ENCODE measurements at regions not wholly inside any gene's neighbourhood (a gene's known extent, or its start where the extent isn't known, plus 50 kb on each side); places are given as distances from the start of the nearest gene placed in this dataset.

DNA sequence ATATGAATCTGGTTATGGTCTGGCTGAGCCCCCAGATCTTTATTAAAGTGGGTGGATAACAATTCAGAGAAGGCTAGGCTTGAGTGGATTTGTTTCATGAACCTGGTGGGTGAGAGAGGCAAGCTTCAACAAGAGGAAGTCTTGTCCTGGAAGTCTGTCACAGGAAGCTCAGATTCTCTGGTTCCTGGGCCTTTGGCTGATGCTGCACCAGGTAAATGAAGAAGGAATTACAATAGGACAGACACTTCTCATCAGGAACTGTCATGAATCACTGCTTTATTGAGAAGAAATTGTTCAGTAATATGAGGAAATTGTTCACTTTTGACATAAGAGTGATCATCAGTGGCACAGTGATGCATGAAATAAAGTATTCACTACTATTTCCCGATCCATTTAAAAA is 167.6 kb upstream of the ELL2 start:
- no peak for DNase-seq (ENCODE audit: low spot score)
- Mint-ChIP-seq H3K4me3 (no peak overlapping the region), H3K27me3 (ENCODE audit: low read depth) (no peaks in the 10 kb centered on the region), H3K4me1 (peaks cover 19% of the 10 kb centered on the region), H3K36me3 (no peaks in the 10 kb centered on the region), H3K9me3 (no peaks in the 10 kb centered on the region), H3K27ac (no peak overlapping the region)
- TF ChIP-seq PRRX2 (CRISPR knock-in tag; IDR thresholded peaks at IDR 0.05), result no peak
- no peak for TF ChIP-seq TCF7 (CRISPR knock-in tag; IDR thresholded peaks at IDR 0.05; ENCODE audit: low read depth)
- TF ChIP-seq ERG (CRISPR knock-in tag; IDR thresholded peaks at IDR 0.05), result no peak
- no peak for TF ChIP-seq ZNF138 (CRISPR knock-in tag; conservative IDR thresholded peaks at IDR 0.05)
- no peak for TF ChIP-seq CBFB (CRISPR knock-in tag; IDR thresholded peaks at IDR 0.05; ENCODE audit: low read depth)
- TF ChIP-seq, protein P1, sequence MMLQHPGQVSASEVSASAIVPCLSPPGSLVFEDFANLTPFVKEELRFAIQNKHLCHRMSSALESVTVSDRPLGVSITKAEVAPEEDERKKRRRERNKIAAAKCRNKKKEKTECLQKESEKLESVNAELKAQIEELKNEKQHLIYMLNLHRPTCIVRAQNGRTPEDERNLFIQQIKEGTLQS (CRISPR knock-in tag; conservative IDR thresholded peaks at IDR 0.05), result no peak
- no peak for TF ChIP-seq CREM (CRISPR knock-in tag; IDR thresholded peaks at IDR 0.05)
- no peak for ATAC-seq
- ChIA-PET CTCF (no interaction called here), POLR2A (no interaction called here)

- no peaks in the 10 kb centered on the region for H3K27me3 Mint-ChIP-seq (ENCODE audit: low read depth)
- ATAC-seq (no peak), DNase-seq (ENCODE audit: low spot score) (no peak)
- ChIA-PET CTCF (no interaction called here), POLR2A (interaction anchor here (0.5 kb wide), 1 partner anchor 78 kb away, joined by 3 read pairs; no protein-coding TSS in a partner anchor)
- H3K4me1 Mint-ChIP-seq, result peaks cover 19% of the 10 kb centered on the region
- H3K9me3 Mint-ChIP-seq, result no peaks in the 10 kb centered on the region
- no peaks in the 10 kb centered on the region for H3K36me3 Mint-ChIP-seq
- TF ChIP-seq, protein P2, sequence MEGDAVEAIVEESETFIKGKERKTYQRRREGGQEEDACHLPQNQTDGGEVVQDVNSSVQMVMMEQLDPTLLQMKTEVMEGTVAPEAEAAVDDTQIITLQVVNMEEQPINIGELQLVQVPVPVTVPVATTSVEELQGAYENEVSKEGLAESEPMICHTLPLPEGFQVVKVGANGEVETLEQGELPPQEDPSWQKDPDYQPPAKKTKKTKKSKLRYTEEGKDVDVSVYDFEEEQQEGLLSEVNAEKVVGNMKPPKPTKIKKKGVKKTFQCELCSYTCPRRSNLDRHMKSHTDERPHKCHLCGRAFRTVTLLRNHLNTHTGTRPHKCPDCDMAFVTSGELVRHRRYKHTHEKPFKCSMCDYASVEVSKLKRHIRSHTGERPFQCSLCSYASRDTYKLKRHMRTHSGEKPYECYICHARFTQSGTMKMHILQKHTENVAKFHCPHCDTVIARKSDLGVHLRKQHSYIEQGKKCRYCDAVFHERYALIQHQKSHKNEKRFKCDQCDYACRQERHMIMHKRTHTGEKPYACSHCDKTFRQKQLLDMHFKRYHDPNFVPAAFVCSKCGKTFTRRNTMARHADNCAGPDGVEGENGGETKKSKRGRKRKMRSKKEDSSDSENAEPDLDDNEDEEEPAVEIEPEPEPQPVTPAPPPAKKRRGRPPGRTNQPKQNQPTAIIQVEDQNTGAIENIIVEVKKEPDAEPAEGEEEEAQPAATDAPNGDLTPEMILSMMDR (IDR thresholded peaks at IDR 0.05), result no peak
- no peak for TF ChIP-seq TEAD4 (CRISPR knock-in tag; IDR thresholded peaks at IDR 0.05)
- TF ChIP-seq IRF1 (CRISPR knock-in tag; IDR thresholded peaks at IDR 0.05), result no peak
- TF ChIP-seq, protein P3, sequence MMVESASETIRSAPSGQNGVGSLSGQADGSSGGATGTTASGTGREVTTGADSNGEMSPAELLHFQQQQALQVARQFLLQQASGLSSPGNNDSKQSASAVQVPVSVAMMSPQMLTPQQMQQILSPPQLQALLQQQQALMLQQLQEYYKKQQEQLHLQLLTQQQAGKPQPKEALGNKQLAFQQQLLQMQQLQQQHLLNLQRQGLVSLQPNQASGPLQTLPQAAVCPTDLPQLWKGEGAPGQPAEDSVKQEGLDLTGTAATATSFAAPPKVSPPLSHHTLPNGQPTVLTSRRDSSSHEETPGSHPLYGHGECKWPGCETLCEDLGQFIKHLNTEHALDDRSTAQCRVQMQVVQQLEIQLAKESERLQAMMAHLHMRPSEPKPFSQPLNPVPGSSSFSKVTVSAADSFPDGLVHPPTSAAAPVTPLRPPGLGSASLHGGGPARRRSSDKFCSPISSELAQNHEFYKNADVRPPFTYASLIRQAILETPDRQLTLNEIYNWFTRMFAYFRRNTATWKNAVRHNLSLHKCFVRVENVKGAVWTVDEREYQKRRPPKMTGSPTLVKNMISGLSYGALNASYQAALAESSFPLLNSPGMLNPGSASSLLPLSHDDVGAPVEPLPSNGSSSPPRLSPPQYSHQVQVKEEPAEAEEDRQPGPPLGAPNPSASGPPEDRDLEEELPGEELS (CRISPR knock-in tag; IDR thresholded peaks at IDR 0.05), result no peak
- no peak for TF ChIP-seq TCF7 (CRISPR knock-in tag; IDR thresholded peaks at IDR 0.05; ENCODE audit: low read depth)
- no peak for TF ChIP-seq ZNF671 (CRISPR knock-in tag; IDR thresholded peaks at IDR 0.05)
- TF ChIP-seq, protein P4, sequence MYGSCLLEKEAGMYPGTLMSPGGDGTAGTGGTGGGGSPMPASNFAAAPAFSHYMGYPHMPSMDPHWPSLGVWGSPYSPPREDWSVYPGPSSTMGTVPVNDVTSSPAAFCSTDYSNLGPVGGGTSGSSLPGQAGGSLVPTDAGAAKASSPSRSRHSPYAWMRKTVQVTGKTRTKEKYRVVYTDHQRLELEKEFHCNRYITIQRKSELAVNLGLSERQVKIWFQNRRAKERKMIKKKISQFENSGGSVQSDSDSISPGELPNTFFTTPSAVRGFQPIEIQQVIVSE (CRISPR knock-in tag; IDR thresholded peaks at IDR 0.05; ENCODE audit: borderline replicate concordance), result no peak
- TF ChIP-seq, protein P5, sequence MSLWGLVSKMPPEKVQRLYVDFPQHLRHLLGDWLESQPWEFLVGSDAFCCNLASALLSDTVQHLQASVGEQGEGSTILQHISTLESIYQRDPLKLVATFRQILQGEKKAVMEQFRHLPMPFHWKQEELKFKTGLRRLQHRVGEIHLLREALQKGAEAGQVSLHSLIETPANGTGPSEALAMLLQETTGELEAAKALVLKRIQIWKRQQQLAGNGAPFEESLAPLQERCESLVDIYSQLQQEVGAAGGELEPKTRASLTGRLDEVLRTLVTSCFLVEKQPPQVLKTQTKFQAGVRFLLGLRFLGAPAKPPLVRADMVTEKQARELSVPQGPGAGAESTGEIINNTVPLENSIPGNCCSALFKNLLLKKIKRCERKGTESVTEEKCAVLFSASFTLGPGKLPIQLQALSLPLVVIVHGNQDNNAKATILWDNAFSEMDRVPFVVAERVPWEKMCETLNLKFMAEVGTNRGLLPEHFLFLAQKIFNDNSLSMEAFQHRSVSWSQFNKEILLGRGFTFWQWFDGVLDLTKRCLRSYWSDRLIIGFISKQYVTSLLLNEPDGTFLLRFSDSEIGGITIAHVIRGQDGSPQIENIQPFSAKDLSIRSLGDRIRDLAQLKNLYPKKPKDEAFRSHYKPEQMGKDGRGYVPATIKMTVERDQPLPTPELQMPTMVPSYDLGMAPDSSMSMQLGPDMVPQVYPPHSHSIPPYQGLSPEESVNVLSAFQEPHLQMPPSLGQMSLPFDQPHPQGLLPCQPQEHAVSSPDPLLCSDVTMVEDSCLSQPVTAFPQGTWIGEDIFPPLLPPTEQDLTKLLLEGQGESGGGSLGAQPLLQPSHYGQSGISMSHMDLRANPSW (CRISPR knock-in tag; conservative IDR thresholded peaks at IDR 0.05; ENCODE audit: low read depth), result no peak
- TF ChIP-seq, protein P6, sequence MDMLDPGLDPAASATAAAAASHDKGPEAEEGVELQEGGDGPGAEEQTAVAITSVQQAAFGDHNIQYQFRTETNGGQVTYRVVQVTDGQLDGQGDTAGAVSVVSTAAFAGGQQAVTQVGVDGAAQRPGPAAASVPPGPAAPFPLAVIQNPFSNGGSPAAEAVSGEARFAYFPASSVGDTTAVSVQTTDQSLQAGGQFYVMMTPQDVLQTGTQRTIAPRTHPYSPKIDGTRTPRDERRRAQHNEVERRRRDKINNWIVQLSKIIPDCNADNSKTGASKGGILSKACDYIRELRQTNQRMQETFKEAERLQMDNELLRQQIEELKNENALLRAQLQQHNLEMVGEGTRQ (CRISPR knock-in tag; IDR thresholded peaks at IDR 0.05), result no peak
- TF ChIP-seq, protein P7, sequence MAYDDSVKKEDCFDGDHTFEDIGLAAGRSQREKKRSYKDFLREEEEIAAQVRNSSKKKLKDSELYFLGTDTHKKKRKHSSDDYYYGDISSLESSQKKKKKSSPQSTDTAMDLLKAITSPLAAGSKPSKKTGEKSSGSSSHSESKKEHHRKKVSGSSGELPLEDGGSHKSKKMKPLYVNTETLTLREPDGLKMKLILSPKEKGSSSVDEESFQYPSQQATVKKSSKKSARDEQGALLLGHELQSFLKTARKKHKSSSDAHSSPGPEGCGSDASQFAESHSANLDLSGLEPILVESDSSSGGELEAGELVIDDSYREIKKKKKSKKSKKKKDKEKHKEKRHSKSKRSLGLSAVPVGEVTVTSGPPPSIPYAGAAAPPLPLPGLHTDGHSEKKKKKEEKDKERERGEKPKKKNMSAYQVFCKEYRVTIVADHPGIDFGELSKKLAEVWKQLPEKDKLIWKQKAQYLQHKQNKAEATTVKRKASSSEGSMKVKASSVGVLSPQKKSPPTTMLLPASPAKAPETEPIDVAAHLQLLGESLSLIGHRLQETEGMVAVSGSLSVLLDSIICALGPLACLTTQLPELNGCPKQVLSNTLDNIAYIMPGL (CRISPR knock-in tag; IDR thresholded peaks at IDR 0.05), result no peak
- TF ChIP-seq PREB (CRISPR knock-in tag; IDR thresholded peaks at IDR 0.05; ENCODE audit: borderline replicate concordance), result no peak
- TF ChIP-seq ZNF138 (CRISPR knock-in tag; conservative IDR thresholded peaks at IDR 0.05), result no peak
- no peak for TF ChIP-seq PRRX2 (CRISPR knock-in tag; IDR thresholded peaks at IDR 0.05)
- no peak for TF ChIP-seq MLX (CRISPR knock-in tag; IDR thresholded peaks at IDR 0.05)
- TF ChIP-seq SP1 (CRISPR knock-in tag; conservative IDR thresholded peaks at IDR 0.05), result no peak
- no peak overlapping the region for H3K27ac Mint-ChIP-seq
- no peak overlapping the region for H3K4me3 Mint-ChIP-seq
Measured at GRCh38 chr5:96128204-96128864, 166.7 kb upstream of the ELL2 start.
